ENCODE measurements at regions not wholly inside any gene's neighbourhood (a gene's known extent, or its start where the extent isn't known, plus 50 kb on each side); places are given as distances from the start of the nearest gene placed in this dataset.
"Not testable (repeated sequence)": the region's sequence is repeated elsewhere in the genome, so short reads cannot be mapped to it uniquely, and the experiment has no call there.

- DNase-seq: no peak
Observed at GRCh38 chr2:16059393-16060016, 119.2 kb downstream of the MYCN start.

DNA sequence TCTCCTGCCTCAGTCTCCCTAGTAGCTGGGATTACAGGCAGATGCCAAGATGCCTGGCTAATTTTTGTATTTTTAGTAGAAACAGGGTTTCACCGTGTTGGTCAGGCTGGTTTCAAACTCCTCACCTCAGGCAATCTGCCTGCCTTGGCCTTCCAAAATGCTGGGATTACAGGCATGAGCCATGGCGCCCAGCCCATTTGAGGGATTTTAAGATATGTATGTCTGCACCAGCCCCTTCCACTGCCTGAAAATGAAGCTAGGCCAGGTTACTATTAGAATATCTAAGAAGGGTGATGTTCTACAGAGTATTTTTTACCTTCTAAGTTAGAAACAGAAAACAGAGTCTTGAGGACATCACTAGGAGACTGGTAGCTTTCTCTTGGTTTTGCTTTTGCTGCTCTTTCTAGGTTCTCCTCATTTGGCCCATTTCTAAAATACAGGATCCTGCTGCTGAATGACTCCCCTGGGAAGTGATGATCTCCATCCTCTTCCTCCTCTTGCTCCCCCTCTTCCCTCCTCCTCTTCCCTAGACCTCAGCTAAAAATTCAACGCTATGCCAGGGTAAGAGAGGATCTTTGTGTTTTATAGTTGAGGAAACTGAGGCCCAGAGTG is 118.5 kb downstream of the MYCN start:
- DNase-seq: no peak

DNA sequence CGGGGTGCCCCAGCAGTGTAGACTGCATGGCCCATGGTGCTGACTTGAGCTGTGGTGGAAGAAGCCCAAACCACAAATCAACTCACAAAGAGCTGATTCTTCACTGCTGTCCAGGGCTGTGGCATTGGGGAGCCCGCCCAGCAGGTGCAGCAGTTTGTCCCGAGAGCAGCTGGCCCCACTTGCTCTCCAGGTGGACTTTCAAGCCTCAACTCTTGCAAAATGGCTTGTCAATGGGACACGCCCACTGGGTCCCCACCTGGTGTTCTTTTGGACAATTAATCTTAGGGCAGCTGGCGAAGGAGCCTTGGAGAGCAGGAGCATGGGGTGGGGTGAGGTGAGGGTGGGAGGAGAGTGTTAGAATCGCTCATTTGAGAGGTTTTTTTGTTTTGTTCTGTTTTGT is 117.9 kb downstream of the MYCN start:
- no peak for DNase-seq

- DNase-seq: no peak
Observed at GRCh38 chr2:16057661-16058060, 117.3 kb downstream of the MYCN start.

DNA sequence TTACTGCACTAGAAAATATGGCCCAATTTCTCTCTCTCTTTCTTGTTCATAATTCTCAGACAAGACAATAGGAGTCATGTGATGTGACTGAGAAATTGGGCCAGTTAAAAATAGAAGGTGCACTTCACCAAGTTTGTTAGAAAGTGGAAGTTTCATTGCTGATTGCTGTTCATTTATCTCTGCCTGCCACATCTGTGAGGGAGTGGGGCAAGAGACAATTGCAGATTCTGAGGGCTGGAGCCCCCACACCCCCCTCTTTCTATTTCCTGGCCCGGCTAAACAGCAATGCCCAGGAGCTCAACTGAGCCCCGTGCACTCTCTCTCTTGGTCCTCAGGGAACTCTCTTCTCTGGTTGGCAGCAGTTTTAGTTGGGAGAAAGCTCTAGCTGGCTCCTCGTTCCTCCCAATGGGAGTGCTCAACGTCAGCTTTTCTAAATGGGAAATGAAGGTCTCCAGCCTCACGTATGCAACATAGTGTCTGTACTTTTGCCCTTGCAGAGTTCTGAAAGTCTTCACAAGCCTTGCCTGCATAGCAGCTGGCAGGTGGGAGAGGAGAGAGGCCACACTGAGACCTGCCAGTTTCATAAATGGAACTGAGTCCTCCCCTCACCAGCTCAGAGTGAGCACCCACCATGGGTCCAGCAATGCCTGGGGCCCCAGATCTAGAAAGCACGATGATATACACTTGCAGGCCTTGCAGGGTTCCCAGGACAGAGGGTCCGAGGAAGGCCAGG is 115.7 kb downstream of the MYCN start:
- DNase-seq: no peak

DNA sequence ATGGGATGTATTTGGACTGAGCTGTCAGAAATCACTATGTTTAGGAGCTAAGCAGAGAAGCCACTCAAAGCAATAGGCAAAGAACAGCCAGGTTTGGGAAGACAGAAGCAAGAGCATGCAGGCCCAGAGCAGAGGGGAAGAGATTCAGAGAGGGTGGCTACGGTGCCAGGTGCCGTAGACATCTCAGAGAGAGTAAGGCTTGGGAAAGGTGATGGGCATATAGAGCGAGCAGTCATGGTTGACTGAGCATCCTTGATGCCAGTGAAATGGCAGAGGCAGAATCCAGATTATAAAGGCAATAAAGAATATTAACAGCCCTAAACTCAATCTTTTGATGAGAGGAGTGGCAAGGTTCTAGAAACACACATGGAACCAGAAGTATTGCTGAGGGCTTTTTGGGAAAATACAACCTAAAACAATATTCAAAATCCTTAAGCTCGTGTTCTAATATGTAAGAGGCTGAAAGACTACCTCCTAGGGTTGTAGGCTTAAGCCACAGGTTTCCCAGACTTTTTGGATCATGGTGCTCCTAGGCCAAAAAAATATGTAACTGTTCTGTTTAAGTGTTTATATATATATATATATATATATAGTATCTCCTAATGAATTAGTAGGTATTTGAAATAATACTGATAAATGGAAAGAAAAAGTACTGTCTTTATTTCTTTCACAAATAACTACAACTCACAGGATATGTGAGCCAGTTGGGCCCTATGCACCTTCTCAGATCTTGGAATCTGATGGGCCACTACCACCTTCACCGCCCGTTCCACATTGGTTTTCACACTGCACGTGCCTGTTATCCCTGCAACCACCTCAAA is 113.3 kb downstream of the MYCN start:
- DNase-seq: no peak

- DNase-seq: not testable (repeated sequence)
Observed at GRCh38 chr2:16052571-16053052, 112.3 kb downstream of the MYCN start.

DNA sequence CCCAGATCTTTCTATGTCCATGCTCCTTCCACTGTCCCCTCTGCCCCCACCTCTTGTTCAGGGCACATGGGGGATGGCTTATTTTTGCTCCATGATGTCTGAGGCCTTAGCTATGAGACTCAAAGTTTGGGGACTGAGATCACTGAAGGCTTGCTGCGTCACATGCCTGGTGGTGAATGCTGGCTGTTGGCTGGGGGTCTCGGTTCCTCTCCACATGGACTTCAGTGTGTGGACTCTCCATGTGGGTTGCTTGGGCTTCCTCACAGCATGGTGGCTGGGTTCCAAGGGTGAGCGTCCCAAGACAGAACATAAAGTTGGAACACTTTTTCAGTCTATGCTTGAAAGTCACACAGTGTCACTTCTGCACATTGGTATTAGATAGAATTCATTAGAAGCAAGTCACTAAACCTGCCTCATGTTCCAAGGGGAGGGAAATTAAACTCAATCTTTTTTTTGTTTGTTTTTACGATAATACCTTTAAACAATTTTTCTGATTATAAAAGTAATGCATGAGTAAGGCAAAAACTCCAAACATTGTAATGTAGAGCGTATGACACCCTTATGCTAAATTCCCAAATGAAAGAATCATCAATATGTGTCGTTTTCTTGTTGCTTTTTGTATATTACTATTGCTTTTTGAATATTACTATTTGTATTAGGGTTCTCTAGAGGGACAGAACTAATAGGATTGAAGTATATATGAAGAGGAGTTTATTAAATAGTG is 111.7 kb downstream of the MYCN start:
- DNase-seq: no peak

DNA sequence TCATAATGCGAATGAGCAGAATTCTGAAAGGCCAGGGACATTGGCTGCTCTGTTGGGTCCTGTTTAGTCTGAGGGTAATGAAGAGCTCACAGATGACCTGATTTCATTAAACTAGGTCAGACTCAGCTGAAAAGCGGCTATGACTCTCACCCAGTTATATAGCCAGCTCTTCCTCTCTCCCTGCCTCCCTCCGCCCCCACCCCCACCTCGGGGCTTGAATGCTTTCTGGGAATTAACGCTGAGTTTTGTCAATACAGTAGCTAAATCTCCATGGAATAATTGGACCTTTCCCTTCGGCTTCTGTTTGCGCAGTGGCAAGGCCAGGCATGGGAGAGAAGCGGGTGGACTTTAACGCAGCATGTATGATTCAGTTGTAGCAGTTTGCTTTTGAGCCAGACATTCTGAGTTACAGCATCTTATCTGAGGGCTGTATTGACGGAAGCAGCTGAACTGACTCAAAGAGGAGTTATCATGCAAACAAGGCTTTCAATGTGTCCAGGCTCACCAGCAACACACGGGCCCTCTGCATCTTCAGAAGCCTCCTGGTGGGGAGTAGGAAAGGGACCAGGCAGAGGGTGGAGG is 110.6 kb downstream of the MYCN start:
- DNase-seq: no peak

DNA sequence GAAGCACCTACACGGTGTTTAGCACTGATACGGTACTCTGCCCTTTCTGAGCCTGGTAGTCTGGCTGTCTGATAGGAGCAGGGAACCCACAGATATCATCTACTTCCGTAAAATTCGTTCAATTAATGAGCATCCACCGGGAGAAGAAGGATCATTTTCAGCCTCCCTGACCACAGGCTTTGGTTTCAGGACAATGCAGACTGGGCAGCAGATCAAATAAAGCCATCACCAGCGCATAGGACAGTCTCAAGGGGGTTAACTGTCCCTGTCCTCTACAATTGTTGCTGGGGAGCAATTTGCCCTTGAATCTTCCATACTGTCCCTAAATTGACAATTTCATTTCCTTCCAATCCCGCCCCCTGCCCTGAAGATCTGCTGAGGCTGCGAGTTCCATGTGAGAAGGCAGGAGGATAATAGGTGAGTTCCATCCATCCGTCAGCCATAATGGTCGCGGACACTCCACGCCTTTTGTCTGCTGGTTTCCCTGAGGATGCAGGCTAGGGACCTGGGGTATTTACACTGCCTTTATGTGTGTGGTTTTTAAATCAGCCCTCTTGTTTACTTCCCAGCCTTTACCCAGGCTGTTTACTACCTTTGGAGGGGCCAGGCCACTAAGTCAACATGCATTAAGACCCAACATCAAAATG is 110.0 kb downstream of the MYCN start:
- no peak for DNase-seq

DNA sequence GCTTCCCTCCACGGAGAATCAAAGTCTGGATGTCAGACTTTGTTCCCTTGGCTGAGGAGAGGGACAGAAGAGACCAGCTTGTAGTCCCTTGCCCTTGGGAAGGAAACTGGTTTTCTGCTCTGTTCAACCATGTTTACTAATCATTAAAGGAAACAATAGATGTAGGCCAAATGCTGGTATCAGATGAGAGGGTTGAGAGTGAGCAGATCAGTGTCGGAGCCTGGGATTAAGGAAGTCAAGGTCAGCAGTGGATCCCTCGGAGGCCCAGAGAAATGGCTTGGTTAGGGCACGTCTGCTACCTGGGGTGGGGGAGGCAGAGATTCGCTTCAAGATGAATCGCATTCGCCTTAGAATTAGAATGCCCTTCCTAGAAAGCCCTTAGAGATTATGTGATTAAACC is 109.1 kb downstream of the MYCN start:
- no peak for DNase-seq

DNA sequence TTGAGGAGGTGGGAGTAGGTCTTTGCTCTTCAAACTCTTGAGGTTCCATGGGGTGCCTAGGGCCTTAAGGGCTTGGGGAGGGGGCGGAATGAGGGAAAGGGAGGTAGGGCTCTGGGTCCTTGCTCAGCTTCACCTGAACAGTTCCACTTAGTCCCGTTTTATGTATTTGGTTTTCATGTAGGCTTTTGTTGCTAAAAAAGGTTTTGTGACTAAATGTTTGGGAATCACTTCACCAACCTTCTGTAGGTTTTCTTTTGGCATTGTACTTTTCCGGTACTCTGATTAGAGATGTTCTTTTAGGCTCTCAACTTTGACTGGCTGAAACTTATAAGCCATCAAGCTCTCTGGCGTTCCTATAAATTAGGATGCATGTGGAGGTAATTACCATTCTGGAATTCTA is 108.1 kb downstream of the MYCN start:
- DNase-seq: no peak

GRCh38 chr2:16047701-16048100 is 107.4 kb downstream of the MYCN start:
- no peak for DNase-seq

GRCh38 chr2:16046649-16047048 is 106.3 kb downstream of the MYCN start:
- DNase-seq: no peak

- no peak for DNase-seq
Observed at GRCh38 chr2:16045653-16046352, 105.5 kb downstream of the MYCN start.

DNA sequence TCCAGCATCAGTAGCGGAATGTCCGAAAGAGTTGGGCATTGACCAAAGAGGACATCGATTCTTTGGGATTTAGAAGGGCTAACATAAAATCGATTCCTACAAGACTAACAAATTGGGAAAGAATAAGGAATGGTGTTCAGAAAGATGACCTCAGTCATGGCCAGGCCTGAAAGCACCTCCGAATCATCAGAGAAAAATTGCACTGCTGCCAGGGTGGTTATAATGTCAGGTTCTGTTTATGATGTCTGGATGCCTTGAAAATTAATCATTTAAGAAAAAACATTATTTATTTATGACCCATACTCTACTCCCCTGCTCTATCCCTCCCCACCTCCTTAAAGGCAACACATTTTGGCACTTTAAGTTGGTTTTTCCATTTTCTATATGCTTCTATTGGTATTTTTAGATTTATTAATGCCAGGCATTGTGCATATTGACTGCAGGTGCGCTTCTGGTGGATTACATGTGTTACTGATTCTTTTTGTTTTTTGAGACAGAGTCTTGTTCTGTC is 104.7 kb downstream of the MYCN start:
- no peak for DNase-seq

DNA sequence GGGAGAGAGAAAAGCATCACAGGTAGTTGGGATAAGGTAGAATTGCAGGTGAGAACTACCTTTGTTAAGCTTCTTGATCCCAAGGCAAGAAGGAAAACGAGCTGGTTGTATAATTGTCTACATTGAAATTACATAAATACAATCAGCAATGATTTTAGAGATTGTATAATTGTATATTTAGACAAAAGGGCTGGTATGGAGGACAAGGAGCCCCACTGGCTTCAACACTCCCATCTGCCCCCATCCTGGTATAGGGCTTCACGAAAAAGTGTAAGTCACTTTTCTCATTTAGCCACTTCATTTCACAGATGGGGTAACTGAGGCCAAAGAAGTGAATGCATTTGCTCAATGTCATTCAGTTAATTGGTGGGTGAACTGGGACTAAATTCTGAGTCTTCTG is 103.3 kb downstream of the MYCN start:
- no peak for DNase-seq

- no peak for DNase-seq
Observed at GRCh38 chr2:16043192-16043591, 102.8 kb downstream of the MYCN start.

DNA sequence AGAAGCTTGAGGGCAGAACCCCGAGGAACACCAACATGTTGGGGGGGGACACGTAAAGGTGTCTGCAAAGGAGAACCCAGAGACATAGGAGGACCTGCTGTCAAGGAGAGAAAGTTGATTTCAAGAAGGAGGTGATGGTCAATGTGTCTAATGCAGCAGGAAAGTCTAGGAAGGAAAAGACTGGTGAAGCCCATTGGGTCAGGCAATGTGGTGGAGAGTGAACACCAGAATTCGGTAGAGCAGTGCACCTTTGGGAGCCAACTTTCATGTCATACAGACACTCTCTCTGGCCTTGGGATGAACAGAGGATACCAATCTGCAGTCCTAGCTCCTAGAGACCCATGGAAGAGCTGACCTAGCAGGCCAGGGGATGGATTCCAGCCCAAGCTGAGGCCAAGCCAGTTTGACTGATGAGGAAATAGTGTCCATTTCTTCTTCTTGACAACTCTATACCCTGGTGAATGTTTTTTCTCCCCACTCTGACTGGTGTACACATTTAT is 101.9 kb downstream of the MYCN start:
- DNase-seq: no peak

- no peak for DNase-seq
Observed at GRCh38 chr2:16040271-16041010, 100.1 kb downstream of the MYCN start.

Data from CD4-positive, alpha-beta T cell treated with Interleukin-17A for 4 hours (primary cell).